PC-3 (cell line): ENCODE measurements at regions not wholly inside any gene's neighbourhood (a gene's known extent, or its start where the extent isn't known, plus 50 kb on each side); places are given as distances from the start of the nearest gene placed in this dataset.

Experiments
- ATAC-seq: fragments of 200-7000 bp; cut with Tn5 transposase; 2 replicates; pipeline ENCODE4 v1.9.1; 2020; ENCODE audit warnings: mild to moderate bottlenecking, moderate library complexity
- BruUV-seq: library from RNA; stranded (reverse); fragments of 400-500 nt; replicated peaks from 2 replicates; lab custom pipeline; 2021; lab: Mats Ljungman, UMichigan
- CTCF ChIA-PET: fragments of 300-600 bp; sonication (Branson Sonifier 250); formaldehyde crosslinking; loops from one replicate; lab custom pipeline; 2022; ENCODE audit warnings: antibody characterized with exemption; lab: Charles Lee
- POLR2A ChIA-PET: fragments of 300-600 bp; sonication (Branson Sonifier 250); formaldehyde crosslinking; loops from one replicate; lab custom pipeline; 2022; ENCODE audit warnings: antibody characterized with exemption; ENCODE audit not compliant: unreplicated experiment; lab: Charles Lee
- DNase-seq: peaks from one replicate; pipeline ENCODE4 v3.0.0-alpha.2; 2015
- H2AFZ ChIP-seq: fragments of 300-600 bp; sonication (generic); 2 replicates; pipeline ENCODE4 v1.6.0; 2016; ENCODE audit warnings: antibody characterized with exemption, low read length
- H3F3A ChIP-seq: fragments of 300-600 bp; sonication (generic); one replicate; pipeline ENCODE4 v1.6.0; 2017; ENCODE audit warnings: antibody characterized with exemption, low read length, control low read depth, mild to moderate bottlenecking; ENCODE audit not compliant: unreplicated experiment
- H3K27ac ChIP-seq: fragments of 300-600 bp; sonication (generic); 2 replicates; pipeline ENCODE4 v1.5.1; 2016; ENCODE audit warnings: mild to moderate bottlenecking, low read length
- H3K27me3 ChIP-seq: fragments of 300-600 bp; sonication (generic); 2 replicates; pipeline ENCODE4 v1.6.1; 2016; ENCODE audit warnings: low read length, mixed read lengths
- H3K36me3 ChIP-seq: fragments of 300-600 bp; sonication (generic); 2 replicates; pipeline ENCODE4 v1.6.1; 2016; ENCODE audit warnings: low read depth, mixed run types, low read length, mixed read lengths
- H3K4me1 ChIP-seq: fragments of 300-600 bp; sonication (generic); 2 replicates; pipeline ENCODE4 v1.5.1; 2016; ENCODE audit warnings: low read length; ENCODE audit not compliant: insufficient read depth
- H3K4me2 ChIP-seq: fragments of 300-600 bp; sonication (generic); 2 replicates; pipeline ENCODE4 v1.6.0; 2016; ENCODE audit warnings: low read length
- H3K4me3 ChIP-seq: fragments of 300-600 bp; sonication (generic); 2 replicates; pipeline ENCODE4 v1.5.1; 2016; ENCODE audit warnings: mild to moderate bottlenecking, low read length, mixed read lengths
- H3K79me2 ChIP-seq: fragments of 300-600 bp; sonication (generic); 2 replicates; pipeline ENCODE4 v1.6.1; 2017; ENCODE audit warnings: low read length, mixed read lengths
- H3K9ac ChIP-seq: fragments of 300-600 bp; sonication (generic); 2 replicates; pipeline ENCODE4 v1.6.0; 2016; ENCODE audit warnings: mild to moderate bottlenecking, low read length
- H3K9me2 ChIP-seq: fragments of 300-600 bp; sonication (generic); replicated peaks from 2 replicates; pipeline ENCODE4 v1.6.1; 2016; ENCODE audit warnings: mixed run types, low read length, mixed read lengths
- H3K9me3 ChIP-seq: fragments of 300-600 bp; sonication (generic); 2 replicates; pipeline ENCODE4 v1.6.1; 2016; ENCODE audit warnings: low read length, mixed read lengths
- H4K20me1 ChIP-seq: fragments of 300-600 bp; sonication (generic); 2 replicates; pipeline ENCODE4 v1.6.1; 2016; ENCODE audit warnings: low read length, mixed read lengths
- CTCF ChIP-seq: fragments of 300-600 bp; sonication (generic); conservative IDR thresholded peaks from 2 replicates; pipeline ENCODE4 v1.5.1; 2017; ENCODE audit warnings: antibody characterized with exemption, low read depth, mild to moderate bottlenecking, low read length
- EZH2 ChIP-seq: fragments of 300-600 bp; sonication (generic); IDR thresholded peaks from one replicate; pipeline ENCODE4 v1.6.1; 2017; ENCODE audit warnings: antibody characterized with exemption, mild to moderate bottlenecking, low read length; ENCODE audit not compliant: unreplicated experiment
- EZH2phosphoT487 ChIP-seq: fragments of 300-600 bp; sonication (generic); IDR thresholded peaks from 2 replicates; pipeline ENCODE4 v1.6.1; 2018; ENCODE audit warnings: mild to moderate bottlenecking, antibody characterized with exemption, low read length, borderline replicate concordance
- intact Hi-C: fragments of 100-400 bp; cut with micrococcal nuclease; formaldehyde crosslinking; loops from 2 replicates; pipeline ENCODE4 v1.9.0; 2023

- BruUV-seq: no TSS peak
- Histone ChIP-seq H3K27me3 (no peaks in the 10 kb centered on the region), H3F3A (no peaks in the 10 kb centered on the region), H3K9ac (no peak overlapping the region), H4K20me1 (no peaks in the 10 kb centered on the region), H3K79me2 (no peaks in the 10 kb centered on the region), H3K27ac (no peak overlapping the region), H3K36me3 (no peaks in the 10 kb centered on the region), H3K4me2 (no peak overlapping the region), H3K9me3 (no peaks in the 10 kb centered on the region), H2AFZ (no peak overlapping the region), H3K9me2 (no peaks in the 10 kb centered on the region), H3K4me1 (peaks cover 12% of the 10 kb centered on the region), H3K4me3 (no peak overlapping the region)
- TF ChIP-seq EZH2: no peak
- no peak for TF ChIP-seq CTCF
- TF ChIP-seq EZH2phosphoT487: no peak
- intact Hi-C loops: loop anchor here (2.0 to 5.0 kb wide), 3 partner anchors 54 to 132 kb away; partner anchors contain the start of gene ARHGEF3
- ChIA-PET CTCF (interaction anchor here (0.6 kb wide), 1 partner anchor 131 kb away, joined by 3 read pairs; no protein-coding TSS in a partner anchor), POLR2A (no interaction called here)
- DNase-seq: no peak
- ATAC-seq: no peak
Observed at GRCh38 chr3:56856752-56857151, 55.0 kb upstream of the ARHGEF3 start.

DNA sequence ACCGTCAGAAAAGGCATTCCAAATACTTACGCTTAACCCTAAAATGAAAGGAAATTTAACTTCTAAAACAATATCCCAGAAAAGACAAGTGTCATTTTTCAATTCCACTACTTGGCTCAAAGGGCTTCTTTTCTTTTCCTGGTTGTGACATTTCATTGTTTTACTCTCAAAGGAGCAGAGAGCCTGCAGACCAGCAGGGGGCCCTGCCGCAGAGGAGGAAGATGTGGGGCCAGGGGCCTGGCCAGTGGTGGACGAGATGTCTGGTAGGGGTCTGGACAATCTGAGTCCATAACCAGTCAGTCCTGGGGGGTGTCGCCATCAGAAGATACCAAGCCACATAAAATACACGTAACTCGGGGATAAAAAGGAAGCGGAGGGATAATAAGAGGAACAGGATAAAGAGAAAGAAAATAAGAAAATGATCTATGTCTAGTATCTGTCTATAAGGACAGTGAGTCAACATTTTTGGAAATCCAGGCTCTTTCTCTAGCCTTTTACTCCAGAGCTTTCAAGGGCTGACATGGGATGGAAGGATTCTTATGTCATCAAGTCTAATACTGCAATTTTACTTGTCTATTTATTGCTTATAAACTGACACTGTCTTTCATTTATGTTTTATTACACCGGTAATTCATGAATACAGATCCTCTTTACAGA, 54.2 kb upstream of the ARHGEF3 start:
- no peaks in the 10 kb centered on the region for H3K27me3 ChIP-seq
- H3K79me2 ChIP-seq: no peaks in the 10 kb centered on the region
- ATAC-seq: peak; percentile 72
- H3K9me3 ChIP-seq: no peaks in the 10 kb centered on the region
- H3K27ac ChIP-seq: no peak overlapping the region
- no peaks in the 10 kb centered on the region for H3K9me2 ChIP-seq
- no TSS peak for BruUV-seq
- no peaks in the 10 kb centered on the region for H3K36me3 ChIP-seq
- intact Hi-C loops: loop anchor here (2.0 to 5.0 kb wide), 3 partner anchors 54 to 133 kb away; partner anchors contain the start of gene ARHGEF3
- H3K9ac ChIP-seq: no peak overlapping the region
- no peaks in the 10 kb centered on the region for H4K20me1 ChIP-seq
- no peaks in the 10 kb centered on the region for H3F3A ChIP-seq
- H3K4me2 ChIP-seq: no peak overlapping the region
- no peak for TF ChIP-seq EZH2phosphoT487
- TF ChIP-seq CTCF: peak; percentile 94
- no peak for TF ChIP-seq EZH2
- ChIA-PET POLR2A (no interaction called here), CTCF (interaction anchor here (0.6 kb wide), 1 partner anchor 82 kb away, joined by 4 read pairs; no protein-coding TSS in a partner anchor)
- H3K4me3 ChIP-seq: no peak overlapping the region
- H2AFZ ChIP-seq: no peak overlapping the region
- peak; percentile 46 for DNase-seq
- peaks cover 13% of the 10 kb centered on the region for H3K4me1 ChIP-seq
